ENCODE measurements at regions not wholly inside any gene's neighbourhood (a gene's known extent, or its start where the extent isn't known, plus 50 kb on each side); places are given as distances from the start of the nearest gene placed in this dataset.

DNA sequence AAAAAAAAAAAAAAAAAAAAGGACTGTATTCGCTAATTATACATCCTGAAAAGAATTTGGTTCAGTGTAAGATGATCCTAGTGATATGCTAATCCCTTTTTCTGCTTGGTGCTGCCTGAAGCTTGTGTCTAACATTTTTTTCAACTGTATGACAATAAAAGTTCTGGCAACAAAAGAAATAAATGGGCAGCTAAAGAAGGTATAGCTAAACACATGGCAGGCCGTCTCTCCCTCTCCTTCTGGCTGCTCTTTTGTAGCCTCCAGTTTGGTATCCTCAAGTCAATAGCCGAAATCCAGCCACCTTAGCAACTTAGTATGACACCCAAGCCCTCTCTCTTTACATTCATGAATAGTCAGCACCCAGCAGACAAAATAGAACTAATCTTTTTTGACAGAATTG lies 198.3 kb upstream of the OTX2 start:
- TF ChIP-seq CTCF (IDR thresholded peaks at IDR 0.05) (no peak), POLR2A (IDR thresholded peaks at IDR 0.05) (no peak)
